Gastroesophageal sphincter (tissue), 3 donors: ENCODE measurements at regions not wholly inside any gene's neighbourhood (a gene's known extent, or its start where the extent isn't known, plus 50 kb on each side); places are given as distances from the start of the nearest gene placed in this dataset.

Source experiments
- CTCF ChIP-seq, 4 experiments: fragments of 200-600 bp in 2 of 4; fragments of 450-650 bp in 2 of 4; sonication (generic) in 1 of 4; IDR thresholded peaks; one replicate each; pipeline ENCODE4 v1.5.1; 2017 to 2019; ENCODE audit warnings: antibody characterized with exemption in 4 of 4, mild to moderate bottlenecking in 2 of 4, moderate library complexity in 2 of 4
- EP300 ChIP-seq: sonication (generic); formaldehyde crosslinking; IDR thresholded peaks from one replicate; pipeline ENCODE4 v1.6.1; 2017; ENCODE audit warnings: antibody characterized with exemption, mild to moderate bottlenecking
- POLR2A ChIP-seq, 2 donors: fragments of 450-650 bp; IDR thresholded peaks; one replicate each; pipeline ENCODE4 v1.6.1; 2017; ENCODE audit warnings: antibody characterized with exemption in 2 of 2, mild to moderate bottlenecking in 2 of 2, moderate library complexity in 1 of 2

DNA sequence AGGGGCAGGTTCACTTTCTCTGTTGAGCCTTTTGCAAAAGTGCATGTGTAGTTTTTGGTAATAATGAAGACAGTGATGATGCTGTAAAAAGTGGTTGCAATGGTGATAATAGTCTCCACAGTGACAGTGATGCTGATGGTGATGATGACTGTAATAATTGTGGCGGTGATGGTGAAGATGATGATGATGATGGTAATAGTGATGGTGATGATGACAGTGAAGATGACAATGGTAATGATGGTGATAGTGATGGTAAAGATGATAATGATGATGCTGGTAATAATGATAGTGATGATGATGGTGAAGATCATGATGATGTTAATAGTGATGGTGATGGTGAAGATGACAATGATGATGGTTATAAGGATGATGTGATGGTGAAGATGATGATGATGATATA, 67.7 kb upstream of the LRFN2 start:
- no peak for TF ChIP-seq CTCF (IDR thresholded peaks at IDR 0.05)
- TF ChIP-seq POLR2A (IDR thresholded peaks at IDR 0.05) = no peak
- TF ChIP-seq EP300 = no peak
